Left renal pelvis (tissue), 4 donors: ENCODE measurements at regions not wholly inside any gene's neighbourhood (a gene's known extent, or its start where the extent isn't known, plus 50 kb on each side); places are given as distances from the start of the nearest gene placed in this dataset.

ENCODE experiments used
- DNase-seq, 4 donors: peaks; one replicate each; pipeline ENCODE4 v3.0.0-alpha.2; 2013; ENCODE audit warnings: low read depth in 4 of 4, low spot score in 3 of 4

GRCh38 chr2:37425408-37425807 is 81.0 kb downstream of the QPCT start:
- no peak for DNase-seq

GRCh38 chr2:37427241-37427640 is 82.8 kb downstream of the QPCT start:
- DNase-seq, result no peak

GRCh38 chr2:37436323-37436722 is 91.9 kb downstream of the QPCT start:
- no peak for DNase-seq

GRCh38 chr2:37439131-37439642 is 94.8 kb downstream of the QPCT start:
- no peak for DNase-seq

- DNase-seq, result no peak
These were observed 96.6 kb downstream of the QPCT start for GRCh38 chr2:37441055-37441454.

- no peak for DNase-seq
These were observed 98.7 kb downstream of the QPCT start for GRCh38 chr2:37443082-37443481.

- DNase-seq, result no peak
These were observed 103.0 kb downstream of the QPCT start for GRCh38 chr2:37447446-37447845.

GRCh38 chr2:37448342-37449120 is 104.1 kb downstream of the QPCT start:
- DNase-seq, result no peak

- peak; percentile 64 to 79 (median 72) for DNase-seq
These were observed 105.4 kb downstream of the QPCT start for GRCh38 chr2:37449761-37450296.

GRCh38 chr2:37453027-37453426 is 108.6 kb downstream of the QPCT start:
- no peak for DNase-seq

GRCh38 chr2:37454851-37455762 is 110.7 kb downstream of the QPCT start:
- DNase-seq, result no peak

GRCh38 chr2:37456479-37456878 is 112.0 kb downstream of the QPCT start:
- no peak for DNase-seq

GRCh38 chr2:37457401-37457901 is 113.0 kb downstream of the QPCT start:
- no peak for DNase-seq

- no peak for DNase-seq
These were observed 113.7 kb downstream of the QPCT start for GRCh38 chr2:37458133-37458532.

GRCh38 chr2:37459095-37459981 is 114.9 kb downstream of the QPCT start:
- DNase-seq, result no peak

GRCh38 chr2:37460896-37461229 is 116.4 kb downstream of the QPCT start:
- DNase-seq, result no peak

GRCh38 chr2:37464067-37464466 is 119.6 kb downstream of the QPCT start:
- DNase-seq, result no peak

- no peak for DNase-seq
These were observed 122.2 kb downstream of the QPCT start for GRCh38 chr2:37466533-37467222.

GRCh38 chr2:37468170-37468569 is 123.7 kb downstream of the QPCT start:
- DNase-seq, result no peak

- no peak for DNase-seq
These were observed 124.7 kb downstream of the QPCT start for GRCh38 chr2:37469126-37469525.
